GM23248 (cell line): ENCODE measurements at regions not wholly inside any gene's neighbourhood (a gene's known extent, or its start where the extent isn't known, plus 50 kb on each side); places are given as distances from the start of the nearest gene placed in this dataset.

Experiments
- EZH2 ChIP-seq: fragments of 200-600 bp; sonication (generic); IDR thresholded peaks from 2 replicates; pipeline ENCODE4 v1.6.1; 2018; ENCODE audit warnings: antibody characterized with exemption, mild to moderate bottlenecking; ENCODE audit not compliant: insufficient read depth, poor library complexity, severe bottlenecking
- EZH2phosphoT487 ChIP-seq: fragments of 200-600 bp; sonication (generic); IDR thresholded peaks from 2 replicates; pipeline ENCODE4 v1.6.1; 2018; ENCODE audit warnings: antibody characterized with exemption, moderate library complexity, mild to moderate bottlenecking, low read depth; ENCODE audit not compliant: insufficient read depth

GRCh38 chr13:110826861-110827672, 87.8 kb downstream of the ANKRD10 start:
- TF ChIP-seq EZH2 (no peak), EZH2phosphoT487 (no peak)
